ENCODE measurements at regions not wholly inside any gene's neighbourhood (a gene's known extent, or its start where the extent isn't known, plus 50 kb on each side); places are given as distances from the start of the nearest gene placed in this dataset.

GRCh38 chrX:111020283-111020682, 75.7 kb upstream of the PAK3 start:
- no peaks in the 10 kb centered on the region for H3K36me3 ChIP-seq (ENCODE audit: control insufficient read depth in 2 of 2, insufficient read depth in 2 of 2, low read length in 1 of 2)
- ChIA-PET SMC1A (ENCODE audit: uncharacterized antibody, unreplicated experiment) (no interaction called here), POLR2A (no interaction called here), RAD21 (ENCODE audit: unreplicated experiment) (no interaction called here), CTCF (no interaction called here)
- H3K9ac ChIP-seq (ENCODE audit: control insufficient read depth, insufficient read depth, low read length): no peak overlapping the region
- no peak overlapping the region for H3K4me2 ChIP-seq (ENCODE audit: control insufficient read depth, insufficient read depth)
- H3K4me3 ChIP-seq: no peak overlapping the region
- no peak for FAIRE-seq
- TF ChIP-seq GABPA (IDR thresholded peaks at IDR 0.05; ENCODE audit: low read depth) (no peak), MAX (IDR thresholded peaks at IDR 0.05; ENCODE audit: low read depth, low read length) (no peak), HCFC1 (IDR thresholded peaks at IDR 0.05; ENCODE audit: low read length) (no peak), RUNX3 (IDR thresholded peaks at IDR 0.05; ENCODE audit: low read length) (no peak), SUZ12 (IDR thresholded peaks at IDR 0.05; ENCODE audit: unreplicated experiment) (no peak), MTA2 (IDR thresholded peaks at IDR 0.05; ENCODE audit: low read depth) (no peak), SMARCA5 (IDR thresholded peaks at IDR 0.05) (no peak), FOXK2 (IDR thresholded peaks at IDR 0.05) (no peak), IRF4 (IDR thresholded peaks at IDR 0.05; ENCODE audit: low read depth, low read length) (no peak), PAX8 (IDR thresholded peaks at IDR 0.05) (no peak), CEBPB (IDR thresholded peaks at IDR 0.05; ENCODE audit: borderline replicate concordance in 1 of 2, low read depth in 2 of 2, low read length in 2 of 2) (no peak), SIX5 (IDR thresholded peaks at IDR 0.05; ENCODE audit: low read depth, low read length, severe bottlenecking) (no peak), USF1 (IDR thresholded peaks at IDR 0.05; ENCODE audit: borderline replicate concordance, extremely low read length, insufficient read depth, low read depth, low read length) (no peak), SREBF2 (IDR thresholded peaks at IDR 0.05; ENCODE audit: low read length) (no peak), TAF1 (IDR thresholded peaks at IDR 0.05; ENCODE audit: borderline replicate concordance, low read depth, low read length) (no peak), HDGF (IDR thresholded peaks at IDR 0.05) (no peak)
- TF ChIP-seq, protein P1, sequence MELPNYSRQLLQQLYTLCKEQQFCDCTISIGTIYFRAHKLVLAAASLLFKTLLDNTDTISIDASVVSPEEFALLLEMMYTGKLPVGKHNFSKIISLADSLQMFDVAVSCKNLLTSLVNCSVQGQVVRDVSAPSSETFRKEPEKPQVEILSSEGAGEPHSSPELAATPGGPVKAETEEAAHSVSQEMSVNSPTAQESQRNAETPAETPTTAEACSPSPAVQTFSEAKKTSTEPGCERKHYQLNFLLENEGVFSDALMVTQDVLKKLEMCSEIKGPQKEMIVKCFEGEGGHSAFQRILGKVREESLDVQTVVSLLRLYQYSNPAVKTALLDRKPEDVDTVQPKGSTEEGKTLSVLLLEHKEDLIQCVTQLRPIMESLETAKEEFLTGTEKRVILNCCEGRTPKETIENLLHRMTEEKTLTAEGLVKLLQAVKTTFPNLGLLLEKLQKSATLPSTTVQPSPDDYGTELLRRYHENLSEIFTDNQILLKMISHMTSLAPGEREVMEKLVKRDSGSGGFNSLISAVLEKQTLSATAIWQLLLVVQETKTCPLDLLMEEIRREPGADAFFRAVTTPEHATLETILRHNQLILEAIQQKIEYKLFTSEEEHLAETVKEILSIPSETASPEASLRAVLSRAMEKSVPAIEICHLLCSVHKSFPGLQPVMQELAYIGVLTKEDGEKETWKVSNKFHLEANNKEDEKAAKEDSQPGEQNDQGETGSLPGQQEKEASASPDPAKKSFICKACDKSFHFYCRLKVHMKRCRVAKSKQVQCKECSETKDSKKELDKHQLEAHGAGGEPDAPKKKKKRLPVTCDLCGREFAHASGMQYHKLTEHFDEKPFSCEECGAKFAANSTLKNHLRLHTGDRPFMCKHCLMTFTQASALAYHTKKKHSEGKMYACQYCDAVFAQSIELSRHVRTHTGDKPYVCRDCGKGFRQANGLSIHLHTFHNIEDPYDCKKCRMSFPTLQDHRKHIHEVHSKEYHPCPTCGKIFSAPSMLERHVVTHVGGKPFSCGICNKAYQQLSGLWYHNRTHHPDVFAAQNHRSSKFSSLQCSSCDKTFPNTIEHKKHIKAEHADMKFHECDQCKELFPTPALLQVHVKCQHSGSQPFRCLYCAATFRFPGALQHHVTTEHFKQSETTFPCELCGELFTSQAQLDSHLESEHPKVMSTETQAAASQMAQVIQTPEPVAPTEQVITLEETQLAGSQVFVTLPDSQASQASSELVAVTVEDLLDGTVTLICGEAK (IDR thresholded peaks at IDR 0.05; ENCODE audit: borderline replicate concordance): no peak
- no peaks in the 10 kb centered on the region for H3K4me1 ChIP-seq (ENCODE audit: control insufficient read depth, insufficient read depth, low read length)
- no peak overlapping the region for H2AFZ ChIP-seq (ENCODE audit: control insufficient read depth, low read depth, low read length)
- H3K27me3 ChIP-seq (replicated peaks in 1 of 2; ENCODE audit: control insufficient read depth in 2 of 2, insufficient read depth in 2 of 2, low read length in 1 of 2): no peaks in the 10 kb centered on the region
- no TSS peak for BruUV-seq (replicated peaks)
- H3K27ac ChIP-seq (ENCODE audit: control insufficient read depth, insufficient read depth): no peak overlapping the region
- in situ Hi-C loops (cut with MboI) (no loop called here), intact Hi-C loops (cut with micrococcal nuclease; ENCODE audit: unreplicated experiment) (no loop called here)
- no peak for DNase-seq (ENCODE audit: low read depth, low spot score)
- WGBS (ENCODE audit: insufficient coverage, insufficient replicate concordance, low lambda C conversion rate, missing lambda C conversion rate): 56% methylated on average over 1 of the region's 1 CpG
- no peaks in the 10 kb centered on the region for H3K9me3 ChIP-seq (replicated peaks; ENCODE audit: control insufficient read depth, insufficient read depth, low read length)
- H3K79me2 ChIP-seq (ENCODE audit: control insufficient read depth, insufficient read depth, low read length): no peaks in the 10 kb centered on the region
- H4K20me1 ChIP-seq (ENCODE audit: control insufficient read depth, insufficient read depth): no peaks in the 10 kb centered on the region
- ATAC-seq: no peak
